Caco-2 (cell line): ENCODE measurements at regions not wholly inside any gene's neighbourhood (a gene's known extent, or its start where the extent isn't known, plus 50 kb on each side); places are given as distances from the start of the nearest gene placed in this dataset.
"Not testable (repeated sequence)": the region's sequence is repeated elsewhere in the genome, so short reads cannot be mapped to it uniquely, and the experiment has no call there.

Source experiments
- BruUV-seq: library from RNA; stranded (reverse); fragments of 400-500 nt; replicated peaks from 2 replicates; lab custom pipeline; 2021; lab: Mats Ljungman, UMichigan
- CTCF ChIA-PET: fragments of 300-600 bp; sonication (Branson Sonifier 250); formaldehyde crosslinking; loops from one replicate; lab custom pipeline; 2022; ENCODE audit warnings: antibody characterized with exemption; lab: Charles Lee
- POLR2A ChIA-PET: fragments of 300-600 bp; sonication (Branson Sonifier 250); formaldehyde crosslinking; loops from one replicate; lab custom pipeline; 2022; ENCODE audit warnings: antibody characterized with exemption; lab: Charles Lee
- DNase-seq, 2 experiments: peaks; one replicate each; pipeline versions ENCODE4 v3.0.0 to v3.0.0-alpha.2; 2020 to 2022
- H3K27me3 ChIP-seq: replicated peaks from 2 replicates; pipeline ENCODE4 v1.6.0; 2011; ENCODE audit warnings: low read length; ENCODE audit not compliant: control insufficient read depth, insufficient read depth
- H3K36me3 ChIP-seq: 2 replicates; pipeline ENCODE4 v1.5.1; 2011; ENCODE audit warnings: low read length; ENCODE audit not compliant: control insufficient read depth, insufficient read depth
- H3K4me1 ChIP-seq: fragments of 250-450 bp; sonication (Bioruptor Pico); 2 replicates; pipeline ENCODE4 v1.5.1; 2020; ENCODE audit warnings: mild to moderate bottlenecking
- H3K4me3 ChIP-seq: 2 replicates; pipeline ENCODE4 v1.5.1; 2011; ENCODE audit warnings: low read depth, mild to moderate bottlenecking, control low read depth, low read length
- H3K9me3 ChIP-seq: fragments of 250-450 bp; sonication (Bioruptor Pico); 2 replicates; pipeline ENCODE4 v1.5.1; 2020; ENCODE audit warnings: mild to moderate bottlenecking, moderate library complexity
- H3K27ac Mint-ChIP-seq: one replicate; pipeline ENCODE4 v1.8.0; 2022; ENCODE audit warnings: mixed read lengths; ENCODE audit not compliant: unreplicated experiment
- H3K27me3 Mint-ChIP-seq: one replicate; pipeline ENCODE4 v1.8.0; 2022; ENCODE audit warnings: mixed read lengths; ENCODE audit not compliant: insufficient read depth, unreplicated experiment
- H3K36me3 Mint-ChIP-seq: one replicate; pipeline ENCODE4 v1.8.0; 2022; ENCODE audit warnings: mild to moderate bottlenecking, mixed read lengths; ENCODE audit not compliant: insufficient read depth, unreplicated experiment
- H3K4me1 Mint-ChIP-seq: one replicate; pipeline ENCODE4 v1.8.0; 2022; ENCODE audit warnings: low read depth, mixed read lengths; ENCODE audit not compliant: unreplicated experiment
- H3K4me3 Mint-ChIP-seq: one replicate; pipeline ENCODE4 v1.8.0; 2022; ENCODE audit warnings: mild to moderate bottlenecking, moderate library complexity, mixed read lengths; ENCODE audit not compliant: unreplicated experiment
- H3K9me3 Mint-ChIP-seq: one replicate; pipeline ENCODE4 v1.8.0; 2022; ENCODE audit warnings: mixed read lengths; ENCODE audit not compliant: unreplicated experiment
- intact Hi-C: fragments of 100-400 bp; cut with micrococcal nuclease; formaldehyde crosslinking; loops from one replicate; pipeline ENCODE4 v1.10.0; 2022; ENCODE audit not compliant: unreplicated experiment

DNA sequence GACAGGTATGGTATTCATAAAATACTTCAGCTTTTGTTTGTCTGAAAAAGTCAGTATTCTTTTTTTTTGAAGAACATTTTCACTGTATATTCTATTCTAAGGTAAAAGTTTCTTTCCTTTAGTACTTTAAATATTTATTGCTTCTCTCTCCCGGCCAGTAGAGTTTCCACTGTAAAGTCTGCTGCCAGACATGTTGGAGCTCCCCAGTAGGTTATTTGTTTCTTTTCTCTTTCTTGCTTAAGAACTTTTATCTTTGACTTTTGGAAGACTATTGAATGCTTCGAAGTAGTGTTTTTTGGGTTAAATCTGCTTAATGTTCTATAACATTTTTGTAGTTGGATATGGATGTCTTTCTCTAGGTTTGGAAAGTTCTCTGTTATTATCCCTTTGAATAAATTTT lies 1613.3 kb downstream of the SPATA31A7 start:
- H3K36me3 ChIP-seq, H3K9me3 ChIP-seq, H3K27me3 ChIP-seq, H3K4me3 ChIP-seq, H3K4me1 ChIP-seq, H3K27ac Mint-ChIP-seq, H3K4me3 Mint-ChIP-seq, H3K36me3 Mint-ChIP-seq, POLR2A ChIA-PET, intact Hi-C loops, CTCF ChIA-PET, H3K4me1 Mint-ChIP-seq, H3K27me3 Mint-ChIP-seq, DNase-seq: not testable (repeated sequence)
- H3K9me3 Mint-ChIP-seq = peaks cover 10% of the 10 kb centered on the region
- TSS peak; percentile 61 for BruUV-seq

DNA sequence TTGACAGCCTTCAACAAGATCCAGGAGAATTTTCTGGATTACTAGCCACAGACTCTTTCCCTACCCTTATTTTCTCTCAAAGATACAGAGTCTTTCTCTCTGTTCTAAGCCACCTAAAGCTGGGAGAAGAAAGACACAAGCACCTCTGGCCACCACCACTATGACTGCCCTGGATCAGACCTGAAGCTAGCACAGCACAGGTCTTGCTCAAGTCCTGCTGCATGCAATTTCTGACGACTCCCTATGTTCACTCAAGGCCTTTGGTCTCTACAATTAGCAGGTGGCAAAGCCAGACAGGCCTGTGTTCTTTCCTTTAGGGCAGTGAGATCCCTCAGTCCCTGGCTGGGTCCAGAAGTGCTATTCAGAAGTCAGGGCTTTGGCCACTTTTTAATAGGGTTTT lies 1614.5 kb downstream of the SPATA31A7 start:
- POLR2A ChIA-PET, H3K4me3 ChIP-seq, intact Hi-C loops, H3K4me3 Mint-ChIP-seq, H3K4me1 Mint-ChIP-seq, H3K36me3 Mint-ChIP-seq, H3K36me3 ChIP-seq, H3K9me3 ChIP-seq, H3K9me3 Mint-ChIP-seq, BruUV-seq, H3K4me1 ChIP-seq, DNase-seq, H3K27ac Mint-ChIP-seq, H3K27me3 ChIP-seq, CTCF ChIA-PET, H3K27me3 Mint-ChIP-seq: not testable (repeated sequence)

DNA sequence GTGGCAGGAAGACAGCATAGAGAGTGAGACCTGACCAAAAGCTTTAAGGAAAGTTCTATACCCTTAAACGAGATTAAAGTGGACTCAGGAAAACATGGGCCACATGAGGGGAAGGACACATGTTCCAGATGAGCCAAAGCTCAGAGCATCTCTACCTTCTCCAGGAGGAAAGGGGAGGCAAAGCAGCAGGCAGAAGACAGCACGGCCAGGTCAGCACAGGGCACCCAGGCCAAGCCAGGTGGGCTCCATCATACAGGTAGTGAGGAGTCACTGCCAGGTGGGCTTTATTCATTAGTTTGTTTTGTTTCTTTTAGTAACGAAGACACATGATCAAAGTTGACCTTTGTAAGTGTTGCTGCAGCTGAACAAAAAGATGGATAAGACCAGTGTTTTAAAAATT lies 1617.6 kb downstream of the SPATA31A7 start:
- H3K36me3 ChIP-seq, H3K9me3 Mint-ChIP-seq, H3K36me3 Mint-ChIP-seq, BruUV-seq, DNase-seq, H3K4me3 Mint-ChIP-seq, H3K9me3 ChIP-seq, H3K27ac Mint-ChIP-seq, H3K27me3 Mint-ChIP-seq, H3K4me3 ChIP-seq, CTCF ChIA-PET, POLR2A ChIA-PET, intact Hi-C loops, H3K4me1 Mint-ChIP-seq, H3K27me3 ChIP-seq, H3K4me1 ChIP-seq: not testable (repeated sequence)

DNA sequence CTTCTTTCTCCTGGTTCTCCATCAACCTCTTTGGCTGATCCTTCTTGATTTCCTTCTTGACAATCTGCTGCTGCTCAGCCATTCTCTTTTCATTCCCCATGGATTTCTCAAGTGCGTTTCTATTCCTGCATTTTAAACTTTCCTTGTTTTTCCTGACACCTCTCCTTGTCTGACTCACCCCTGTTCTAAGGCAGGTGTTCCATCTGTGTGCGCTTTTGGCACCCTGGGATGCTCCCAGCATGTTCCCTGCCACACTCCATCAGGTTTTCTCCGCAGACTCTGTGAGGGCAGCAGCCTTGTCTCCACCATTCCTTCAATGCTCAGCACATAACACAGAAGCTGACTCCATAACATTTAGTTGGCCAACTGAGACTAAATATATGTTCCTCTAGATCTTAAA lies 1618.2 kb downstream of the SPATA31A7 start:
- H3K4me1 ChIP-seq, H3K27ac Mint-ChIP-seq, intact Hi-C loops, H3K27me3 ChIP-seq, DNase-seq, POLR2A ChIA-PET, H3K9me3 ChIP-seq, H3K4me1 Mint-ChIP-seq, H3K36me3 ChIP-seq, H3K9me3 Mint-ChIP-seq, H3K4me3 Mint-ChIP-seq, CTCF ChIA-PET, BruUV-seq, H3K27me3 Mint-ChIP-seq, H3K36me3 Mint-ChIP-seq, H3K4me3 ChIP-seq: not testable (repeated sequence)

DNA sequence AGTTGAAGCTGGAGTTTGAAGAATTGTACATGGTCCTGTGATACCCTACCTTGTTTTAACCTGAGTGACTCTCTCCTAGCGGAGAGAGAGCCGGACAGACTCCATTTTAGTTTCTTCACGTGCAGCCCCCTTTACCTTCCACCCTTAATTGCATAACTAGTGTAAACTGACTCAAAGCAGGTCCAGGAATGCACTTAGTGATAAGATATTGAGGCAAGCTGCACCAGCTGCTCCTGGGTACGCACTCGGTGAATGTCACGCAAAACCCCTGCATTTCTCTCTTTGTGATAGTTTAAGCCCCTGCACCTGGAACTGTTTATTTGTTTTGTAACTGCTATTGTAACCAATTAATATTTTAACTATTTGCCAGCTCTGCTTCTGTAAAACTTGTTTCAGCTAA lies 1620.5 kb downstream of the SPATA31A7 start:
- H3K4me1 Mint-ChIP-seq, POLR2A ChIA-PET, intact Hi-C loops, H3K4me1 ChIP-seq, H3K36me3 ChIP-seq, H3K4me3 Mint-ChIP-seq, BruUV-seq, H3K27me3 ChIP-seq, H3K27me3 Mint-ChIP-seq, H3K36me3 Mint-ChIP-seq, H3K27ac Mint-ChIP-seq, DNase-seq, H3K4me3 ChIP-seq, H3K9me3 Mint-ChIP-seq, CTCF ChIA-PET, H3K9me3 ChIP-seq: not testable (repeated sequence)

DNA sequence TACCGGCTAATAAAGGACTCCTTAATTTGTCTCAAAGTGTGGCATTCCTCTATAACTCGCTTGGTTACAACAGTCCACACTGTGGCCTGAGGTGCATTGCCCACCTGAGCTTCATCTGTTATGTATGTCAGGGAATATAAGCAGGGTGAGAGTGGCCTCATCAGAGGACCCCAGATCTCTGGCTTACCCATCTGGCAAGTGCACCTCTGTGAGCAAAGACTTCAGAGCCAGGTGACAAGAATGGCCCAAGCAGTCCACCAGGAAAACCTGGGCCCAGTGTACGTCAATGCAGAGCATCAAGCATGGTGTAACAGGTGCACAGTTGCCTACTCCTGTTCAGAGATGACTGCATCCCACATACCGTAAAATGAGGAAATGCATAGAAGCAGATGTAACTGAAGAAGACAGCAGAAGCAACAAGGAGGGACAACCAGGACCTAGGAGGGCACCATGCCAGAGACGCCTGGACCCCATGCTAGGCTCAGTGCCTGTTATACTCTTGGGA lies 1621.0 kb downstream of the SPATA31A7 start:
- H3K4me3 Mint-ChIP-seq, H3K27me3 Mint-ChIP-seq, intact Hi-C loops, H3K4me1 ChIP-seq, H3K36me3 ChIP-seq, H3K9me3 ChIP-seq, H3K4me1 Mint-ChIP-seq, H3K27me3 ChIP-seq, H3K27ac Mint-ChIP-seq, POLR2A ChIA-PET, H3K9me3 Mint-ChIP-seq, H3K4me3 ChIP-seq, CTCF ChIA-PET, BruUV-seq, DNase-seq, H3K36me3 Mint-ChIP-seq: not testable (repeated sequence)

DNA sequence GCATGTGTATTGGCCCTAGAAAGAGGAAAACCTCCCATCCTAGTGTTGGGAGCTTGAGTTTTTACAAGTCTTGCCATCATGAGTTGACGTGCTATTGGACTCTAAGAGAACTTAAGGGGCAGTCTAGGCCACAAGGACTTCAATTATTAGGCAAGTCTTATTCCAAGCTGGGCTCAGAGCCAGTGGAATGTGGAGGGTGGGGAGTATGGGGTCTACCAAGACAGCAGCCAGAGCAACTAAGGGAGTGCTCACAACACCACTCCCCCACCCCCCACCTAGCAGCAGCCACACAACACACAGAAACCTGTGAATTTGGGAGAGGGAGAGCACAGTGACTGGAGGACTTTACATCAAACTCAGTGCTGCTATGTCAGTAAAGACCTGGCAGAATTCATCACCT lies 1625.6 kb downstream of the SPATA31A7 start:
- H3K27me3 ChIP-seq, H3K9me3 ChIP-seq, intact Hi-C loops, H3K9me3 Mint-ChIP-seq, DNase-seq, CTCF ChIA-PET, H3K4me3 Mint-ChIP-seq, H3K27me3 Mint-ChIP-seq, H3K4me1 ChIP-seq, H3K36me3 ChIP-seq, POLR2A ChIA-PET, BruUV-seq, H3K4me1 Mint-ChIP-seq, H3K4me3 ChIP-seq, H3K36me3 Mint-ChIP-seq, H3K27ac Mint-ChIP-seq: not testable (repeated sequence)
